ENCODE measurements at regions not wholly inside any gene's neighbourhood (a gene's known extent, or its start where the extent isn't known, plus 50 kb on each side); places are given as distances from the start of the nearest gene placed in this dataset.

- TF ChIP-seq, protein P1, sequence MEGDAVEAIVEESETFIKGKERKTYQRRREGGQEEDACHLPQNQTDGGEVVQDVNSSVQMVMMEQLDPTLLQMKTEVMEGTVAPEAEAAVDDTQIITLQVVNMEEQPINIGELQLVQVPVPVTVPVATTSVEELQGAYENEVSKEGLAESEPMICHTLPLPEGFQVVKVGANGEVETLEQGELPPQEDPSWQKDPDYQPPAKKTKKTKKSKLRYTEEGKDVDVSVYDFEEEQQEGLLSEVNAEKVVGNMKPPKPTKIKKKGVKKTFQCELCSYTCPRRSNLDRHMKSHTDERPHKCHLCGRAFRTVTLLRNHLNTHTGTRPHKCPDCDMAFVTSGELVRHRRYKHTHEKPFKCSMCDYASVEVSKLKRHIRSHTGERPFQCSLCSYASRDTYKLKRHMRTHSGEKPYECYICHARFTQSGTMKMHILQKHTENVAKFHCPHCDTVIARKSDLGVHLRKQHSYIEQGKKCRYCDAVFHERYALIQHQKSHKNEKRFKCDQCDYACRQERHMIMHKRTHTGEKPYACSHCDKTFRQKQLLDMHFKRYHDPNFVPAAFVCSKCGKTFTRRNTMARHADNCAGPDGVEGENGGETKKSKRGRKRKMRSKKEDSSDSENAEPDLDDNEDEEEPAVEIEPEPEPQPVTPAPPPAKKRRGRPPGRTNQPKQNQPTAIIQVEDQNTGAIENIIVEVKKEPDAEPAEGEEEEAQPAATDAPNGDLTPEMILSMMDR (IDR thresholded peaks at IDR 0.05) = no peak
- no peak for TF ChIP-seq EZH2 (IDR thresholded peaks at IDR 0.05; ENCODE audit: borderline replicate concordance, insufficient read depth, low read depth, low read length, poor library complexity, severe bottlenecking)
These were observed 118.2 kb upstream of the MTAP start for GRCh38 chr9:21684231-21684630.
